Body of pancreas (tissue), 4 donors: ENCODE measurements at regions not wholly inside any gene's neighbourhood (a gene's known extent, or its start where the extent isn't known, plus 50 kb on each side); places are given as distances from the start of the nearest gene placed in this dataset.

ENCODE experiments used
- POLR2A ChIP-seq, 3 donors: fragments of 450-650 bp; IDR thresholded peaks; one replicate each; pipeline ENCODE4 v1.6.1; 2016; ENCODE audit warnings: antibody characterized with exemption in 3 of 3, mild to moderate bottlenecking in 2 of 3
- TF ChIP-seq, protein P1 (sequence below), 7 experiments: fragments of 450-650 bp in 4 of 7; fragments of 200-600 bp in 3 of 7; sonication (generic) in 3 of 7; IDR thresholded peaks; one replicate each; pipeline ENCODE4 v1.5.1; 2016 to 2019; ENCODE audit warnings: antibody characterized with exemption in 7 of 7

DNA sequence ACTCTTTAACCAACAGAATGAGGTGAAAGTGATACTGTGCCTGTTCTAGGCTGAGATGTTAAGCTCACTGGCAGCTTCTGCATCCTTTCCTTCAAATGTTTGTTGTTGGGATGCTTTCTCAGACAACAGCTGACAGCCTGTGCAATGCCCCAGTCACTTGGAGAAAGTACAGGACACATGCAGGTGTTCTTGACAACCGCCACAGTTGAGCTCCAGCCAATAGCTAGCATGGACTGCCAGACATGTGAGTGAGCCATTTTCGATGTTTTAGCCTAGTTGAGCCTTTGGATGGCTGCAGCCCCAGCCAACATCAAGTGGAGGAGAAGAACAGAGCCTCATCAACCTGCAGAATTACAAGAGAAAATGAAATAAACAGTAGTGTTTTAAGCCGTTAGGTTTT, 94.1 kb upstream of the PPP3CA start:
- TF ChIP-seq, protein P1, sequence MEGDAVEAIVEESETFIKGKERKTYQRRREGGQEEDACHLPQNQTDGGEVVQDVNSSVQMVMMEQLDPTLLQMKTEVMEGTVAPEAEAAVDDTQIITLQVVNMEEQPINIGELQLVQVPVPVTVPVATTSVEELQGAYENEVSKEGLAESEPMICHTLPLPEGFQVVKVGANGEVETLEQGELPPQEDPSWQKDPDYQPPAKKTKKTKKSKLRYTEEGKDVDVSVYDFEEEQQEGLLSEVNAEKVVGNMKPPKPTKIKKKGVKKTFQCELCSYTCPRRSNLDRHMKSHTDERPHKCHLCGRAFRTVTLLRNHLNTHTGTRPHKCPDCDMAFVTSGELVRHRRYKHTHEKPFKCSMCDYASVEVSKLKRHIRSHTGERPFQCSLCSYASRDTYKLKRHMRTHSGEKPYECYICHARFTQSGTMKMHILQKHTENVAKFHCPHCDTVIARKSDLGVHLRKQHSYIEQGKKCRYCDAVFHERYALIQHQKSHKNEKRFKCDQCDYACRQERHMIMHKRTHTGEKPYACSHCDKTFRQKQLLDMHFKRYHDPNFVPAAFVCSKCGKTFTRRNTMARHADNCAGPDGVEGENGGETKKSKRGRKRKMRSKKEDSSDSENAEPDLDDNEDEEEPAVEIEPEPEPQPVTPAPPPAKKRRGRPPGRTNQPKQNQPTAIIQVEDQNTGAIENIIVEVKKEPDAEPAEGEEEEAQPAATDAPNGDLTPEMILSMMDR (IDR thresholded peaks at IDR 0.05): no peak
- no peak for TF ChIP-seq POLR2A (IDR thresholded peaks at IDR 0.05)
